ENCODE measurements at regions not wholly inside any gene's neighbourhood (a gene's known extent, or its start where the extent isn't known, plus 50 kb on each side); places are given as distances from the start of the nearest gene placed in this dataset.

GRCh38 chrX:9249051-9249846 lies 215.3 kb upstream of the FAM9B start:
- intact Hi-C loops (cut with DNase I) = no loop called here
- no peak for DNase-seq (ENCODE audit: missing footprints)

GRCh38 chrX:9252182-9252581 lies 212.7 kb upstream of the TBL1X start:
- intact Hi-C loops (cut with DNase I) = no loop called here
- ATAC-seq = no peak

More at GRCh38 chrX:9249051-9249846, 215.3 kb upstream of the FAM9B start:
- ATAC-seq = no peak

GRCh38 chrX:9253211-9253610 lies 211.6 kb upstream of the TBL1X start:
- intact Hi-C loops (cut with DNase I) = no loop called here
- ATAC-seq = no peak
- DNase-seq (ENCODE audit: missing footprints) = no peak

More at GRCh38 chrX:9252182-9252581, 212.7 kb upstream of the TBL1X start:
- no peak for DNase-seq (ENCODE audit: missing footprints)

- ATAC-seq (no peak), DNase-seq (ENCODE audit: missing footprints) (no peak)
- intact Hi-C loops (cut with DNase I) = no loop called here
Measured at GRCh38 chrX:9257718-9258420, 207.0 kb upstream of the TBL1X start.

GRCh38 chrX:9258421-9259104 lies 206.3 kb upstream of the TBL1X start:
- intact Hi-C loops (cut with DNase I) = no loop called here
- no peak for ATAC-seq
- no peak for DNase-seq (ENCODE audit: missing footprints)

- no peak for DNase-seq (ENCODE audit: missing footprints)
- no peak for ATAC-seq
- intact Hi-C loops (cut with DNase I) = no loop called here
Measured at GRCh38 chrX:9260603-9261002, 204.3 kb upstream of the TBL1X start.

GRCh38 chrX:9267415-9267814 lies 197.4 kb upstream of the TBL1X start:
- intact Hi-C loops (cut with DNase I) = no loop called here
- DNase-seq (ENCODE audit: missing footprints) (no peak), ATAC-seq (no peak)

- DNase-seq (ENCODE audit: missing footprints) = no peak
- ATAC-seq = no peak
- intact Hi-C loops (cut with DNase I) = no loop called here
Measured at GRCh38 chrX:9269134-9269533, 195.7 kb upstream of the TBL1X start.

- intact Hi-C loops (cut with DNase I) = no loop called here
- no peak for DNase-seq (ENCODE audit: missing footprints)
- no peak for ATAC-seq
Measured at GRCh38 chrX:9271789-9272525, 192.9 kb upstream of the TBL1X start.

GRCh38 chrX:9273744-9274143 lies 191.1 kb upstream of the TBL1X start:
- ATAC-seq = no peak
- intact Hi-C loops (cut with DNase I) = no loop called here
- DNase-seq (ENCODE audit: missing footprints) = no peak

- DNase-seq (ENCODE audit: missing footprints) (no peak), ATAC-seq (no peak)
- intact Hi-C loops (cut with DNase I) = no loop called here
Measured at GRCh38 chrX:9278475-9279233, 186.2 kb upstream of the TBL1X start.

- ATAC-seq = no peak
- DNase-seq (ENCODE audit: missing footprints) = no peak
- intact Hi-C loops (cut with DNase I) = no loop called here
Measured at GRCh38 chrX:9279234-9279544, 185.7 kb upstream of the TBL1X start.

GRCh38 chrX:9280831-9281230 lies 184.0 kb upstream of the TBL1X start:
- no peak for ATAC-seq
- intact Hi-C loops (cut with DNase I) = no loop called here
- DNase-seq (ENCODE audit: missing footprints) = no peak

- DNase-seq (ENCODE audit: missing footprints) (no peak), ATAC-seq (no peak)
- intact Hi-C loops (cut with DNase I) = no loop called here
Measured at GRCh38 chrX:9282325-9282724, 182.5 kb upstream of the TBL1X start.

GRCh38 chrX:9285342-9285771 lies 179.5 kb upstream of the TBL1X start:
- DNase-seq (ENCODE audit: missing footprints) (no peak), ATAC-seq (no peak)
- intact Hi-C loops (cut with DNase I) = no loop called here

- DNase-seq (ENCODE audit: missing footprints) = no peak
- no peak for ATAC-seq
- intact Hi-C loops (cut with DNase I) = no loop called here
Measured at GRCh38 chrX:9286234-9286633, 178.6 kb upstream of the TBL1X start.

- intact Hi-C loops (cut with DNase I) = no loop called here
- no peak for DNase-seq (ENCODE audit: missing footprints)
- no peak for ATAC-seq
Measured at GRCh38 chrX:9291629-9292028, 173.2 kb upstream of the TBL1X start.

GRCh38 chrX:9293051-9293496 lies 171.8 kb upstream of the TBL1X start:
- intact Hi-C loops (cut with DNase I) = no loop called here
- no peak for DNase-seq (ENCODE audit: missing footprints)
- ATAC-seq = no peak

GRCh38 chrX:9293903-9294302 lies 171.0 kb upstream of the TBL1X start:
- intact Hi-C loops (cut with DNase I) = no loop called here
- ATAC-seq = no peak
- DNase-seq (ENCODE audit: missing footprints) = no peak
